ENCODE measurements at regions not wholly inside any gene's neighbourhood (a gene's known extent, or its start where the extent isn't known, plus 50 kb on each side); places are given as distances from the start of the nearest gene placed in this dataset.

GRCh38 chr2:220212296-220213080, 585.1 kb downstream of the SLC4A3 start:
- Histone ChIP-seq H4K91ac (ENCODE audit: low read depth, low read length, poor library complexity) (no peak overlapping the region), H2AK5ac (ENCODE audit: low read depth, low read length) (no peak overlapping the region), H3K4me1 (ENCODE audit: control insufficient read depth in 2 of 2, insufficient read depth in 1 of 2, low read depth in 1 of 2, low read length in 2 of 2) (peaks cover 3 to 6% of the 10 kb centered on the region in 2 donors), H3K27me3 (ENCODE audit: control insufficient read depth in 3 of 3, insufficient read depth in 3 of 3, low read depth in 1 of 3, low read length in 3 of 3) (no peaks in the 10 kb centered on the region), H3K4me3 (ENCODE audit: low read length in 2 of 2) (no peak overlapping the region), H3K27ac (replicated peaks; ENCODE audit: low read length) (no peak overlapping the region), H2AFZ (ENCODE audit: low read length) (no peak overlapping the region), H3K4ac (ENCODE audit: low read length) (no peak overlapping the region), H2BK15ac (ENCODE audit: low read length) (no peak overlapping the region), H2BK120ac (ENCODE audit: low read depth, low read length) (no peak overlapping the region), H3K23ac (ENCODE audit: low read depth, low read length, poor library complexity) (no peak overlapping the region), H3K18ac (ENCODE audit: low read length) (no peak overlapping the region), H2BK12ac (ENCODE audit: low read length) (no peak overlapping the region), H3K9me3 (replicated peaks in 1 of 2; ENCODE audit: control insufficient read depth in 2 of 2, insufficient read depth in 1 of 2, low read depth in 1 of 2, low read length in 2 of 2) (no peaks in the 10 kb centered on the region), H3K14ac (ENCODE audit: low read length) (no peak overlapping the region), H4K8ac (ENCODE audit: low read depth, low read length) (no peak overlapping the region), H3K9ac (ENCODE audit: low read depth, low read length, poor library complexity) (no peak overlapping the region), H2BK5ac (ENCODE audit: low read length) (no peak overlapping the region), H3K79me1 (ENCODE audit: low read depth, low read length) (no peaks in the 10 kb centered on the region), H3K4me2 (ENCODE audit: insufficient read depth, low read length, poor library complexity, severe bottlenecking) (no peak overlapping the region), H3K36me3 (replicated peaks in 1 of 2; ENCODE audit: control insufficient read depth in 2 of 2, insufficient read depth in 2 of 2, low read length in 2 of 2) (no peaks in the 10 kb centered on the region)
- no peak for DNase-seq (ENCODE audit: low spot score)
- WGBS, 2 donors (ENCODE audit: extremely low coverage in 2 of 2, insufficient read length in 2 of 2, insufficient replicate concordance in 1 of 2): no CpG with 5 or more reads among the region's 5 CpGs

- Histone ChIP-seq H3K4me2 (ENCODE audit: insufficient read depth, low read length, poor library complexity, severe bottlenecking) (no peak overlapping the region), H4K91ac (ENCODE audit: low read depth, low read length, poor library complexity) (no peak overlapping the region), H3K18ac (ENCODE audit: low read length) (no peak overlapping the region), H2BK15ac (ENCODE audit: low read length) (no peak overlapping the region), H3K27me3 (ENCODE audit: control insufficient read depth in 3 of 3, insufficient read depth in 3 of 3, low read depth in 1 of 3, low read length in 3 of 3) (no peaks in the 10 kb centered on the region), H3K4me3 (ENCODE audit: low read length in 2 of 2) (no peak overlapping the region), H4K8ac (ENCODE audit: low read depth, low read length) (no peak overlapping the region), H2BK120ac (ENCODE audit: low read depth, low read length) (no peak overlapping the region), H2BK12ac (ENCODE audit: low read length) (no peak overlapping the region), H3K14ac (ENCODE audit: low read length) (no peak overlapping the region), H3K79me1 (ENCODE audit: low read depth, low read length) (no peaks in the 10 kb centered on the region), H3K23ac (ENCODE audit: low read depth, low read length, poor library complexity) (no peak overlapping the region), H2AK5ac (ENCODE audit: low read depth, low read length) (no peak overlapping the region), H3K9ac (ENCODE audit: low read depth, low read length, poor library complexity) (no peak overlapping the region), H2AFZ (ENCODE audit: low read length) (no peak overlapping the region), H3K4me1 (ENCODE audit: control insufficient read depth in 2 of 2, insufficient read depth in 1 of 2, low read depth in 1 of 2, low read length in 2 of 2) (peaks cover 0 to 4% of the 10 kb centered on the region in 2 donors), H3K36me3 (replicated peaks in 1 of 2; ENCODE audit: control insufficient read depth in 2 of 2, insufficient read depth in 2 of 2, low read length in 2 of 2) (no peaks in the 10 kb centered on the region), H3K4ac (ENCODE audit: low read length) (no peak overlapping the region), H3K9me3 (replicated peaks in 1 of 2; ENCODE audit: control insufficient read depth in 2 of 2, insufficient read depth in 1 of 2, low read depth in 1 of 2, low read length in 2 of 2) (no peaks in the 10 kb centered on the region), H2BK5ac (ENCODE audit: low read length) (no peak overlapping the region), H3K27ac (replicated peaks; ENCODE audit: low read length) (no peak overlapping the region)
- WGBS, 2 donors (ENCODE audit: extremely low coverage in 2 of 2, insufficient read length in 2 of 2, insufficient replicate concordance in 1 of 2): no CpG with 5 or more reads among the region's 3 CpGs
- DNase-seq (ENCODE audit: low spot score): no peak
These were observed 588.4 kb downstream of the SLC4A3 start for GRCh38 chr2:220215785-220216184.

GRCh38 chr2:220219371-220219770, 591.9 kb downstream of the SLC4A3 start:
- Histone ChIP-seq H2AK5ac (ENCODE audit: low read depth, low read length) (no peak overlapping the region), H3K4me1 (ENCODE audit: control insufficient read depth in 2 of 2, insufficient read depth in 1 of 2, low read depth in 1 of 2, low read length in 2 of 2) (peaks cover 0 to 4% of the 10 kb centered on the region in 2 donors), H3K79me1 (ENCODE audit: low read depth, low read length) (no peaks in the 10 kb centered on the region), H2BK120ac (ENCODE audit: low read depth, low read length) (no peak overlapping the region), H4K91ac (ENCODE audit: low read depth, low read length, poor library complexity) (no peak overlapping the region), H3K4me3 (ENCODE audit: low read length in 2 of 2) (no peak overlapping the region), H3K14ac (ENCODE audit: low read length) (no peak overlapping the region), H2AFZ (ENCODE audit: low read length) (no peak overlapping the region), H3K9me3 (replicated peaks in 1 of 2; ENCODE audit: control insufficient read depth in 2 of 2, insufficient read depth in 1 of 2, low read depth in 1 of 2, low read length in 2 of 2) (no peaks in the 10 kb centered on the region), H3K9ac (ENCODE audit: low read depth, low read length, poor library complexity) (no peak overlapping the region), H2BK12ac (ENCODE audit: low read length) (no peak overlapping the region), H2BK15ac (ENCODE audit: low read length) (no peak overlapping the region), H3K23ac (ENCODE audit: low read depth, low read length, poor library complexity) (no peak overlapping the region), H3K27me3 (ENCODE audit: control insufficient read depth in 3 of 3, insufficient read depth in 3 of 3, low read depth in 1 of 3, low read length in 3 of 3) (no peaks in the 10 kb centered on the region), H3K4me2 (ENCODE audit: insufficient read depth, low read length, poor library complexity, severe bottlenecking) (no peak overlapping the region), H4K8ac (ENCODE audit: low read depth, low read length) (no peak overlapping the region), H3K4ac (ENCODE audit: low read length) (no peak overlapping the region), H3K27ac (replicated peaks; ENCODE audit: low read length) (no peak overlapping the region), H3K36me3 (replicated peaks in 1 of 2; ENCODE audit: control insufficient read depth in 2 of 2, insufficient read depth in 2 of 2, low read length in 2 of 2) (no peaks in the 10 kb centered on the region), H2BK5ac (ENCODE audit: low read length) (no peak overlapping the region), H3K18ac (ENCODE audit: low read length) (no peak overlapping the region)
- DNase-seq (ENCODE audit: low spot score): no peak

GRCh38 chr2:220220009-220220408, 592.6 kb downstream of the SLC4A3 start:
- H3K4me2 ChIP-seq (ENCODE audit: insufficient read depth, low read length, poor library complexity, severe bottlenecking): no peak overlapping the region
- no peak for DNase-seq (ENCODE audit: low spot score)
- H2AK5ac ChIP-seq (ENCODE audit: low read depth, low read length): no peak overlapping the region
- no peaks in the 10 kb centered on the region for H3K9me3 ChIP-seq (replicated peaks in 1 of 2; ENCODE audit: control insufficient read depth in 2 of 2, insufficient read depth in 1 of 2, low read depth in 1 of 2, low read length in 2 of 2)
- H3K14ac ChIP-seq (ENCODE audit: low read length): no peak overlapping the region
- no peak overlapping the region for H2BK5ac ChIP-seq (ENCODE audit: low read length)
- no peak overlapping the region for H3K23ac ChIP-seq (ENCODE audit: low read depth, low read length, poor library complexity)
- H3K27ac ChIP-seq (replicated peaks; ENCODE audit: low read length): no peak overlapping the region
- no peak overlapping the region for H2AFZ ChIP-seq (ENCODE audit: low read length)
- no peak overlapping the region for H4K8ac ChIP-seq (ENCODE audit: low read depth, low read length)
- no peaks in the 10 kb centered on the region for H3K27me3 ChIP-seq (ENCODE audit: control insufficient read depth in 3 of 3, insufficient read depth in 3 of 3, low read depth in 1 of 3, low read length in 3 of 3)
- H3K9ac ChIP-seq (ENCODE audit: low read depth, low read length, poor library complexity): no peak overlapping the region
- WGBS, 2 donors (ENCODE audit: extremely low coverage in 2 of 2, insufficient read length in 2 of 2, insufficient replicate concordance in 1 of 2): no CpG with 5 or more reads among the region's 2 CpGs
- no peaks in the 10 kb centered on the region for H3K36me3 ChIP-seq (replicated peaks in 1 of 2; ENCODE audit: control insufficient read depth in 2 of 2, insufficient read depth in 2 of 2, low read length in 2 of 2)
- H2BK15ac ChIP-seq (ENCODE audit: low read length): no peak overlapping the region
- no peak overlapping the region for H3K4me3 ChIP-seq (ENCODE audit: low read length in 2 of 2)
- no peak overlapping the region for H2BK120ac ChIP-seq (ENCODE audit: low read depth, low read length)
- H3K79me1 ChIP-seq (ENCODE audit: low read depth, low read length): no peaks in the 10 kb centered on the region
- H4K91ac ChIP-seq (ENCODE audit: low read depth, low read length, poor library complexity): no peak overlapping the region
- H3K4me1 ChIP-seq (ENCODE audit: control insufficient read depth in 2 of 2, insufficient read depth in 1 of 2, low read depth in 1 of 2, low read length in 2 of 2): peaks cover 0 to 5% of the 10 kb centered on the region in 2 donors
- no peak overlapping the region for H2BK12ac ChIP-seq (ENCODE audit: low read length)
- no peak overlapping the region for H3K18ac ChIP-seq (ENCODE audit: low read length)
- no peak overlapping the region for H3K4ac ChIP-seq (ENCODE audit: low read length)

Data from neuronal stem cell (in vitro differentiated cells).